ENCODE measurements at regions not wholly inside any gene's neighbourhood (a gene's known extent, or its start where the extent isn't known, plus 50 kb on each side); places are given as distances from the start of the nearest gene placed in this dataset.

GRCh38 chr13:59492030-59492636 lies 671.6 kb downstream of the DIAPH3 start:
- Histone ChIP-seq H3K4me2 (ENCODE audit: low read length) (no peak overlapping the region), H3K27ac (ENCODE audit: low read length) (no peak overlapping the region), H3K36me3 (ENCODE audit: insufficient read depth, low read length) (no peaks in the 10 kb centered on the region), H3K9me3 (ENCODE audit: low read length) (no peaks in the 10 kb centered on the region), H3F3A (ENCODE audit: insufficient read depth, low read length, poor library complexity, severe bottlenecking) (no peaks in the 10 kb centered on the region), H3K9me2 (ENCODE audit: insufficient read depth, low read length) (no peaks in the 10 kb centered on the region), H3K27me3 (ENCODE audit: insufficient read depth, low read depth, low read length) (no peaks in the 10 kb centered on the region), H3K79me2 (replicated peaks; ENCODE audit: insufficient read depth, low read length) (no peaks in the 10 kb centered on the region), H2AFZ (ENCODE audit: low read depth, low read length) (no peak overlapping the region), H3K9ac (ENCODE audit: low read length) (no peak overlapping the region), H3K4me3 (ENCODE audit: low read length) (no peak overlapping the region), H4K20me1 (ENCODE audit: insufficient read depth) (no peaks in the 10 kb centered on the region)
- TF ChIP-seq MXI1 (conservative IDR thresholded peaks at IDR 0.05; ENCODE audit: poor library complexity, severe bottlenecking) (no peak), TAF1 (IDR thresholded peaks at IDR 0.05; ENCODE audit: low read depth) (no peak), REST (IDR thresholded peaks at IDR 0.05; ENCODE audit: borderline replicate concordance) (no peak), EZH2 (IDR thresholded peaks at IDR 0.05; ENCODE audit: borderline replicate concordance, insufficient read depth, low read length, poor library complexity, severe bottlenecking) (no peak), EP300 (conservative IDR thresholded peaks at IDR 0.05; ENCODE audit: poor library complexity, severe bottlenecking) (no peak), CTCF (IDR thresholded peaks at IDR 0.05; ENCODE audit: poor library complexity, severe bottlenecking) (no peak), POLR2AphosphoS5 (IDR thresholded peaks at IDR 0.05) (no peak), RAD21 (conservative IDR thresholded peaks at IDR 0.05) (no peak)

DNA sequence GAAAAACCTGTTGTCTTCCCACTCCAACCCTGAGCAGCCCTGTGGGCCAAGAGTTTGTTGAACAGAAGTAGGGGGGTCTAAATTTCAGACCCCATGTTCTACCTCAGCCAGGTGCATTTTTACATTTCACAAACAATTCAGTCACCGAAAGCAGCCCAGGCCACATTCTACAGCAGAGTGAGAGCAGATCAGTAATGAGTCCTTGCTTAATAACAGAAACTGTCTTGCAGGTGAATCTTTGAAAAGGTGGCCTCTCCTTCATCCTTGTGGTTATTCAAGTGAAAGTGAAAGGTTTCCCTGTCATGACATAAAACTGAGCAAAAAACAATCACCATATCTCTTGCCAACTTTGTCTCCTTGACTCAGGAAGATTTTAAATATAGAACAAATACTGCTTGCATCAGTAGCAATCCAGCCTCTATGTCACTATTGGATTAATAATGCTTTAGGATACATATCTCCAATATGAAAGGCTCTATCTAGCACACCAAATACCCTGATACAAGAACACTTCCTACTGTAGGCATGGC lies 670.2 kb downstream of the DIAPH3 start:
- no peak overlapping the region for H2AFZ ChIP-seq (ENCODE audit: low read depth, low read length)
- H3K9me3 ChIP-seq (ENCODE audit: low read length): no peaks in the 10 kb centered on the region
- H4K20me1 ChIP-seq (ENCODE audit: insufficient read depth): no peaks in the 10 kb centered on the region
- TF ChIP-seq POLR2AphosphoS5 (IDR thresholded peaks at IDR 0.05): no peak
- TF ChIP-seq MXI1 (conservative IDR thresholded peaks at IDR 0.05; ENCODE audit: poor library complexity, severe bottlenecking): no peak
- TF ChIP-seq CTCF (IDR thresholded peaks at IDR 0.05; ENCODE audit: poor library complexity, severe bottlenecking): no peak
- no peak for TF ChIP-seq REST (IDR thresholded peaks at IDR 0.05; ENCODE audit: borderline replicate concordance)
- no peak for TF ChIP-seq TAF1 (IDR thresholded peaks at IDR 0.05; ENCODE audit: low read depth)
- no peak for TF ChIP-seq RAD21 (conservative IDR thresholded peaks at IDR 0.05)
- no peak for TF ChIP-seq EZH2 (IDR thresholded peaks at IDR 0.05; ENCODE audit: borderline replicate concordance, insufficient read depth, low read length, poor library complexity, severe bottlenecking)
- no peak for TF ChIP-seq EP300 (conservative IDR thresholded peaks at IDR 0.05; ENCODE audit: poor library complexity, severe bottlenecking)
- no peak for TF ChIP-seq SMC3 (conservative IDR thresholded peaks at IDR 0.05; ENCODE audit: poor library complexity)
- no peak overlapping the region for H3K9ac ChIP-seq (ENCODE audit: low read length)
- no peak overlapping the region for H3K4me3 ChIP-seq (ENCODE audit: low read length)
- H3K36me3 ChIP-seq (ENCODE audit: insufficient read depth, low read length): no peaks in the 10 kb centered on the region
- no peaks in the 10 kb centered on the region for H3K27me3 ChIP-seq (ENCODE audit: insufficient read depth, low read depth, low read length)
- no peaks in the 10 kb centered on the region for H3K9me2 ChIP-seq (ENCODE audit: insufficient read depth, low read length)
- no peaks in the 10 kb centered on the region for H3F3A ChIP-seq (ENCODE audit: insufficient read depth, low read length, poor library complexity, severe bottlenecking)
- H3K79me2 ChIP-seq (replicated peaks; ENCODE audit: insufficient read depth, low read length): no peaks in the 10 kb centered on the region
- H3K4me2 ChIP-seq (ENCODE audit: low read length): no peak overlapping the region
- no peak overlapping the region for H3K27ac ChIP-seq (ENCODE audit: low read length)
